AG08395 (cell line): ENCODE measurements at regions not wholly inside any gene's neighbourhood (a gene's known extent, or its start where the extent isn't known, plus 50 kb on each side); places are given as distances from the start of the nearest gene placed in this dataset.
A peak's percentile ranks its signal among the peaks of the same experiment; 100 is the strongest.
"Not testable (repeated sequence)": the region's sequence is repeated elsewhere in the genome, so short reads cannot be mapped to it uniquely, and the experiment has no call there.

Experiments used
- DNase-seq: peaks from one replicate; pipeline ENCODE4 v3.0.0; 2012; ENCODE audit warnings: mixed read lengths, low spot score

GRCh38 chr3:194067327-194067726 lies 68.6 kb upstream of the HES1 start:
- DNase-seq = not testable (repeated sequence)

GRCh38 chr3:194067949-194068362 lies 68.0 kb upstream of the HES1 start:
- no peak for DNase-seq

GRCh38 chr3:194069421-194070219 lies 66.3 kb upstream of the HES1 start:
- peak; percentile 31 for DNase-seq

GRCh38 chr3:194070220-194070633 lies 65.7 kb upstream of the HES1 start:
- DNase-seq = no peak

- peak; percentile 92 for DNase-seq
Observed at GRCh38 chr3:194070634-194071409, 65.1 kb upstream of the HES1 start.

GRCh38 chr3:194072097-194072428 lies 63.9 kb upstream of the HES1 start:
- DNase-seq = no peak

GRCh38 chr3:194072691-194073279 lies 63.2 kb upstream of the HES1 start:
- DNase-seq = no peak

- no peak for DNase-seq
Observed at GRCh38 chr3:194073926-194074325, 62.0 kb upstream of the HES1 start.

- DNase-seq = no peak
Observed at GRCh38 chr3:194075088-194075615, 60.8 kb upstream of the HES1 start.

GRCh38 chr3:194075802-194076460 lies 60.0 kb upstream of the HES1 start:
- DNase-seq = no peak

- no peak for DNase-seq
Observed at GRCh38 chr3:194076475-194076874, 59.5 kb upstream of the HES1 start.

- DNase-seq = no peak
Observed at GRCh38 chr3:194077602-194078001, 58.3 kb upstream of the HES1 start.

- DNase-seq = no peak
Observed at GRCh38 chr3:194078045-194078821, 57.7 kb upstream of the HES1 start.

- DNase-seq = no peak
Observed at GRCh38 chr3:194079702-194080172, 56.2 kb upstream of the HES1 start.

- DNase-seq = peak; percentile 21
Observed at GRCh38 chr3:194080436-194080835, 55.5 kb upstream of the HES1 start.

- DNase-seq = no peak
Observed at GRCh38 chr3:194080913-194081800, 54.8 kb upstream of the HES1 start.

- no peak for DNase-seq
Observed at GRCh38 chr3:194081826-194082225, 54.1 kb upstream of the HES1 start.

- peak; percentile 76 for DNase-seq
Observed at GRCh38 chr3:194082743-194083636, 53.0 kb upstream of the HES1 start.

GRCh38 chr3:194083637-194084224 lies 52.2 kb upstream of the HES1 start:
- no peak for DNase-seq
